Activated naive CD8-positive, alpha-beta T cell treated with anti-CD3 and anti-CD28 coated beads, Interleukin-2, amount 50 U/mL, for 24 hours (primary cell): ENCODE measurements at regions not wholly inside any gene's neighbourhood (a gene's known extent, or its start where the extent isn't known, plus 50 kb on each side); places are given as distances from the start of the nearest gene placed in this dataset.

Source experiments
- ATAC-seq: fragments of 150-1000 bp; cut with Tn5 transposase; one replicate; pipeline ENCODE4 v1.10.0; 2021
- DNase-seq: peaks from one replicate; pipeline ENCODE4 v3.0.0; 2021
- H3K27ac Mint-ChIP-seq: one replicate; pipeline ENCODE4 v1.8.0; 2021; ENCODE audit warnings: mild to moderate bottlenecking, mixed read lengths
- H3K27me3 Mint-ChIP-seq: one replicate; pipeline ENCODE4 v1.8.0; 2021; ENCODE audit warnings: mixed read lengths
- H3K36me3 Mint-ChIP-seq: one replicate; pipeline ENCODE4 v1.8.0; 2021; ENCODE audit warnings: low read depth, mixed read lengths
- H3K4me1 Mint-ChIP-seq: one replicate; pipeline ENCODE4 v1.8.0; 2021; ENCODE audit warnings: mixed read lengths
- H3K4me3 Mint-ChIP-seq: one replicate; pipeline ENCODE4 v1.8.0; 2021; ENCODE audit warnings: mild to moderate bottlenecking, moderate library complexity, mixed read lengths
- H3K9me3 Mint-ChIP-seq: one replicate; pipeline ENCODE4 v1.8.0; 2021; ENCODE audit warnings: mixed read lengths

GRCh38 chr14:53350866-53351265 lies 197.7 kb upstream of the DDHD1 start:
- H3K27ac Mint-ChIP-seq = no peak overlapping the region
- ATAC-seq (no peak), DNase-seq (no peak)
- H3K9me3 Mint-ChIP-seq = no peaks in the 10 kb centered on the region
- no peaks in the 10 kb centered on the region for H3K27me3 Mint-ChIP-seq
- no peaks in the 10 kb centered on the region for H3K36me3 Mint-ChIP-seq
- no peak overlapping the region for H3K4me3 Mint-ChIP-seq
- H3K4me1 Mint-ChIP-seq = peaks cover 3% of the 10 kb centered on the region

GRCh38 chr14:53350429-53350828 lies 197.3 kb upstream of the DDHD1 start:
- no peak overlapping the region for H3K27ac Mint-ChIP-seq
- H3K9me3 Mint-ChIP-seq = no peaks in the 10 kb centered on the region
- ATAC-seq (no peak), DNase-seq (no peak)
- H3K4me1 Mint-ChIP-seq = peaks cover under 1% of the 10 kb centered on the region
- no peak overlapping the region for H3K4me3 Mint-ChIP-seq
- no peaks in the 10 kb centered on the region for H3K36me3 Mint-ChIP-seq
- H3K27me3 Mint-ChIP-seq = no peaks in the 10 kb centered on the region

- DNase-seq = no peak
- Mint-ChIP-seq H3K9me3 (no peaks in the 10 kb centered on the region), H3K27ac (no peak overlapping the region), H3K4me1 (no peaks in the 10 kb centered on the region), H3K36me3 (no peaks in the 10 kb centered on the region), H3K4me3 (no peak overlapping the region), H3K27me3 (no peaks in the 10 kb centered on the region)
- no peak for ATAC-seq
These were observed 193.9 kb upstream of the DDHD1 start for GRCh38 chr14:53346988-53347387.

GRCh38 chr14:53341324-53341723 lies 188.2 kb upstream of the DDHD1 start:
- no peaks in the 10 kb centered on the region for H3K36me3 Mint-ChIP-seq
- H3K4me3 Mint-ChIP-seq = no peak overlapping the region
- H3K27me3 Mint-ChIP-seq = no peaks in the 10 kb centered on the region
- DNase-seq (no peak), ATAC-seq (no peak)
- H3K4me1 Mint-ChIP-seq = no peaks in the 10 kb centered on the region
- H3K9me3 Mint-ChIP-seq = no peaks in the 10 kb centered on the region
- no peak overlapping the region for H3K27ac Mint-ChIP-seq

GRCh38 chr14:53338192-53338591 lies 185.1 kb upstream of the DDHD1 start:
- Mint-ChIP-seq H3K36me3 (no peaks in the 10 kb centered on the region), H3K9me3 (no peaks in the 10 kb centered on the region), H3K4me3 (no peak overlapping the region), H3K4me1 (no peaks in the 10 kb centered on the region), H3K27ac (no peak overlapping the region), H3K27me3 (no peaks in the 10 kb centered on the region)
- no peak for DNase-seq
- ATAC-seq = peak; percentile 40

GRCh38 chr14:53336729-53337128 lies 183.6 kb upstream of the DDHD1 start:
- no peaks in the 10 kb centered on the region for H3K4me1 Mint-ChIP-seq
- DNase-seq = no peak
- H3K4me3 Mint-ChIP-seq = no peak overlapping the region
- ATAC-seq = no peak
- no peaks in the 10 kb centered on the region for H3K9me3 Mint-ChIP-seq
- no peak overlapping the region for H3K27ac Mint-ChIP-seq
- H3K36me3 Mint-ChIP-seq = no peaks in the 10 kb centered on the region
- H3K27me3 Mint-ChIP-seq = no peaks in the 10 kb centered on the region

- H3K4me1 Mint-ChIP-seq = peaks cover 8% of the 10 kb centered on the region
- no peak for ATAC-seq
- no peaks in the 10 kb centered on the region for H3K36me3 Mint-ChIP-seq
- H3K4me3 Mint-ChIP-seq = no peak overlapping the region
- H3K27ac Mint-ChIP-seq = no peak overlapping the region
- DNase-seq = no peak
- no peaks in the 10 kb centered on the region for H3K9me3 Mint-ChIP-seq
- H3K27me3 Mint-ChIP-seq = no peaks in the 10 kb centered on the region
These were observed 180.7 kb upstream of the DDHD1 start for GRCh38 chr14:53333809-53334208.

GRCh38 chr14:53331921-53332320 lies 178.8 kb upstream of the DDHD1 start:
- Mint-ChIP-seq H3K27ac (no peak overlapping the region), H3K4me1 (peaks cover 11% of the 10 kb centered on the region), H3K4me3 (no peak overlapping the region), H3K9me3 (no peaks in the 10 kb centered on the region), H3K27me3 (no peaks in the 10 kb centered on the region), H3K36me3 (no peaks in the 10 kb centered on the region)
- no peak for DNase-seq
- ATAC-seq = no peak

- H3K9me3 Mint-ChIP-seq = no peaks in the 10 kb centered on the region
- H3K27ac Mint-ChIP-seq = no peak overlapping the region
- H3K4me3 Mint-ChIP-seq = no peak overlapping the region
- H3K36me3 Mint-ChIP-seq = no peaks in the 10 kb centered on the region
- peaks cover 11% of the 10 kb centered on the region for H3K4me1 Mint-ChIP-seq
- DNase-seq = no peak
- H3K27me3 Mint-ChIP-seq = no peaks in the 10 kb centered on the region
- ATAC-seq = peak; percentile 88
These were observed 178.1 kb upstream of the DDHD1 start for GRCh38 chr14:53331247-53331646.

GRCh38 chr14:53330441-53330840 lies 177.3 kb upstream of the DDHD1 start:
- H3K27ac Mint-ChIP-seq = no peak overlapping the region

GRCh38 chr14:53328841-53329240 lies 175.7 kb upstream of the DDHD1 start:
- ATAC-seq (no peak), DNase-seq (no peak)
- H3K9me3 Mint-ChIP-seq = no peaks in the 10 kb centered on the region
- H3K27ac Mint-ChIP-seq = no peak overlapping the region
- H3K27me3 Mint-ChIP-seq = no peaks in the 10 kb centered on the region
- no peak overlapping the region for H3K4me3 Mint-ChIP-seq
- H3K36me3 Mint-ChIP-seq = no peaks in the 10 kb centered on the region
- H3K4me1 Mint-ChIP-seq = peaks cover 11% of the 10 kb centered on the region

More at GRCh38 chr14:53330441-53330840, 177.3 kb upstream of the DDHD1 start:
- Mint-ChIP-seq H3K9me3 (no peaks in the 10 kb centered on the region), H3K27me3 (no peaks in the 10 kb centered on the region), H3K36me3 (no peaks in the 10 kb centered on the region), H3K4me3 (no peak overlapping the region), H3K4me1 (peaks cover 11% of the 10 kb centered on the region)
- ATAC-seq (no peak), DNase-seq (no peak)

GRCh38 chr14:53327716-53328115 lies 174.6 kb upstream of the DDHD1 start:
- ATAC-seq (peak; percentile 68), DNase-seq (no peak)

GRCh38 chr14:53325176-53325806 lies 172.2 kb upstream of the DDHD1 start:
- Mint-ChIP-seq H3K9me3 (no peaks in the 10 kb centered on the region), H3K4me3 (no peak overlapping the region), H3K36me3 (no peaks in the 10 kb centered on the region), H3K27ac (no peak overlapping the region), H3K4me1 (peaks cover 3% of the 10 kb centered on the region), H3K27me3 (no peaks in the 10 kb centered on the region)
- DNase-seq = no peak
- ATAC-seq = no peak

More at GRCh38 chr14:53327716-53328115, 174.6 kb upstream of the DDHD1 start:
- Mint-ChIP-seq H3K4me1 (peaks cover 11% of the 10 kb centered on the region), H3K4me3 (no peak overlapping the region), H3K27ac (no peak overlapping the region), H3K36me3 (no peaks in the 10 kb centered on the region), H3K27me3 (no peaks in the 10 kb centered on the region), H3K9me3 (no peaks in the 10 kb centered on the region)

GRCh38 chr14:53316504-53316903 lies 163.4 kb upstream of the DDHD1 start:
- Mint-ChIP-seq H3K27me3 (no peaks in the 10 kb centered on the region), H3K4me1 (no peaks in the 10 kb centered on the region), H3K27ac (no peak overlapping the region), H3K4me3 (no peak overlapping the region), H3K36me3 (peaks cover 2% of the 10 kb centered on the region), H3K9me3 (peaks cover 6% of the 10 kb centered on the region)
- ATAC-seq (no peak), DNase-seq (no peak)

- peaks cover 2% of the 10 kb centered on the region for H3K36me3 Mint-ChIP-seq
- peaks cover 6% of the 10 kb centered on the region for H3K9me3 Mint-ChIP-seq
- peaks cover 9% of the 10 kb centered on the region for H3K4me1 Mint-ChIP-seq
- no peak overlapping the region for H3K27ac Mint-ChIP-seq
- no peak for ATAC-seq
- no peaks in the 10 kb centered on the region for H3K27me3 Mint-ChIP-seq
- DNase-seq = no peak
- no peak overlapping the region for H3K4me3 Mint-ChIP-seq
These were observed 157.3 kb upstream of the DDHD1 start for GRCh38 chr14:53310412-53310811.

- DNase-seq = no peak
- ATAC-seq = peak; percentile 89
- H3K9me3 Mint-ChIP-seq = peaks cover 6% of the 10 kb centered on the region
- H3K4me3 Mint-ChIP-seq = no peak overlapping the region
- H3K36me3 Mint-ChIP-seq = no peaks in the 10 kb centered on the region
- peaks cover 9% of the 10 kb centered on the region for H3K4me1 Mint-ChIP-seq
- no peaks in the 10 kb centered on the region for H3K27me3 Mint-ChIP-seq
- H3K27ac Mint-ChIP-seq = no peak overlapping the region
These were observed 153.8 kb upstream of the DDHD1 start for GRCh38 chr14:53306911-53307310.
